Thyroid gland (tissue), 4 donors: ENCODE measurements at regions not wholly inside any gene's neighbourhood (a gene's known extent, or its start where the extent isn't known, plus 50 kb on each side); places are given as distances from the start of the nearest gene placed in this dataset.

Experiments used
- DNase-seq, 2 donors: peaks; one replicate each; pipeline ENCODE4 v3.0.0-alpha.2; 2019
- H3K27ac ChIP-seq, 3 donors: fragments of 200-600 bp; sonication (generic); 1 replicate in 2 of 3; 2 replicates in 1 of 3; pipeline ENCODE4 v1.5.1; 2016 to 2019; ENCODE audit warnings: mild to moderate bottlenecking in 1 of 3, moderate library complexity in 1 of 3
- H3K27me3 ChIP-seq: fragments of 200-600 bp; sonication (generic); one replicate; pipeline ENCODE4 v1.5.1; 2019
- H3K36me3 ChIP-seq, 2 donors: fragments of 200-600 bp; sonication (generic); one replicate each; pipeline ENCODE4 v1.5.1; 2016 to 2019
- H3K4me1 ChIP-seq, 2 donors: fragments of 200-600 bp; sonication (generic); one replicate each; pipeline ENCODE4 v1.5.1; 2017 to 2019
- H3K4me3 ChIP-seq, 3 donors: fragments of 200-600 bp; sonication (generic); replicated peaks in 1 of 3; 1 replicate in 2 of 3; 2 replicates in 1 of 3; pipeline ENCODE4 v1.5.1; 2016; ENCODE audit warnings: mild to moderate bottlenecking in 1 of 3
- H3K9me3 ChIP-seq: fragments of 200-600 bp; sonication (generic); one replicate; pipeline ENCODE4 v1.5.1; 2017
- CTCF ChIP-seq, 6 experiments: fragments of 200-600 bp in 3 of 6; fragments of 450-650 bp in 3 of 6; sonication (generic) in 3 of 6; IDR thresholded peaks; one replicate each; pipeline ENCODE4 v1.5.1; 2016 to 2019; ENCODE audit warnings: antibody characterized with exemption in 6 of 6, mild to moderate bottlenecking in 2 of 6, inconsistent platforms in 1 of 6, moderate library complexity in 1 of 6
- POLR2A ChIP-seq, 2 donors: fragments of 450-650 bp; IDR thresholded peaks; one replicate each; pipeline ENCODE4 v1.6.1; 2017; ENCODE audit warnings: antibody characterized with exemption in 2 of 2, mild to moderate bottlenecking in 2 of 2, moderate library complexity in 1 of 2
- WGBS, 2 donors: methylation state at CpG; one replicate each; pipeline ENCODE4 v1.1.5; 2017; 5-methylcytosine and 5-hydroxymethylcytosine counted together
- intact Hi-C: fragments of 100-400 bp; cut with DNase I; formaldehyde crosslinking; loops from one replicate; pipeline ENCODE4 v1.15.1; 2023

- Histone ChIP-seq H3K36me3 (no peaks in the 10 kb centered on the region), H3K27ac (no peak overlapping the region), H3K27me3 (no peaks in the 10 kb centered on the region), H3K4me3 (no peak overlapping the region), H3K9me3 (no peaks in the 10 kb centered on the region), H3K4me1 (peaks cover 0 to 4% of the 10 kb centered on the region in 2 donors)
- intact Hi-C loops: no loop called here
- no peak for DNase-seq
- TF ChIP-seq POLR2A (IDR thresholded peaks at IDR 0.05) (no peak), CTCF (IDR thresholded peaks at IDR 0.05) (no peak)
Measured at GRCh38 chr11:109996060-109996459, 97.1 kb upstream of the ZC3H12C start.

GRCh38 chr11:109998921-109999320, 94.3 kb upstream of the ZC3H12C start:
- no peak for TF ChIP-seq POLR2A (IDR thresholded peaks at IDR 0.05)
- TF ChIP-seq CTCF (IDR thresholded peaks at IDR 0.05): no peak
- Histone ChIP-seq H3K4me3 (no peak overlapping the region), H3K27ac (no peak overlapping the region), H3K36me3 (no peaks in the 10 kb centered on the region), H3K9me3 (no peaks in the 10 kb centered on the region), H3K4me1 (peaks cover 0 to 4% of the 10 kb centered on the region in 2 donors), H3K27me3 (no peaks in the 10 kb centered on the region)
- DNase-seq: no peak
- WGBS, 2 donors: 83 to 86% methylated on average over 3 of the region's 3 CpGs
- intact Hi-C loops: no loop called here

- 35 to 38% methylated on average over 6 of the region's 6 CpGs for WGBS, 2 donors
- H3K27ac ChIP-seq: no peak overlapping the region
- TF ChIP-seq POLR2A (IDR thresholded peaks at IDR 0.05) (no peak), CTCF (IDR thresholded peaks at IDR 0.05) (no peak)
- H3K36me3 ChIP-seq: no peaks in the 10 kb centered on the region
- peak; percentile 12 to 13 for DNase-seq
- H3K27me3 ChIP-seq: no peaks in the 10 kb centered on the region
- H3K9me3 ChIP-seq: no peaks in the 10 kb centered on the region
- peaks cover 0 to 4% of the 10 kb centered on the region in 2 donors for H3K4me1 ChIP-seq
- no peak overlapping the region for H3K4me3 ChIP-seq
- intact Hi-C loops: no loop called here
Measured at GRCh38 chr11:110000031-110000502, 93.1 kb upstream of the ZC3H12C start.

- H3K27ac ChIP-seq: no peak overlapping the region
- no peaks in the 10 kb centered on the region for H3K9me3 ChIP-seq
- no peaks in the 10 kb centered on the region for H3K27me3 ChIP-seq
- TF ChIP-seq POLR2A (IDR thresholded peaks at IDR 0.05): no peak
- TF ChIP-seq CTCF (IDR thresholded peaks at IDR 0.05): no peak
- peaks cover 0 to 4% of the 10 kb centered on the region in 2 donors for H3K4me1 ChIP-seq
- no peak overlapping the region for H3K4me3 ChIP-seq
- intact Hi-C loops: no loop called here
- 84 to 85% methylated on average over 3 of the region's 3 CpGs for WGBS, 2 donors
- DNase-seq: no peak
- H3K36me3 ChIP-seq: no peaks in the 10 kb centered on the region
Measured at GRCh38 chr11:110000850-110001249, 92.3 kb upstream of the ZC3H12C start.

- no peak overlapping the region for H3K4me3 ChIP-seq
- no peaks in the 10 kb centered on the region for H3K27me3 ChIP-seq
- peaks cover 0 to 4% of the 10 kb centered on the region in 2 donors for H3K4me1 ChIP-seq
- TF ChIP-seq POLR2A (IDR thresholded peaks at IDR 0.05) (no peak), CTCF (IDR thresholded peaks at IDR 0.05) (no peak)
- intact Hi-C loops: no loop called here
- H3K9me3 ChIP-seq: no peaks in the 10 kb centered on the region
- DNase-seq: no peak
- 96% methylated on average over 3 of the region's 3 CpGs for WGBS, 2 donors
- no peaks in the 10 kb centered on the region for H3K36me3 ChIP-seq
- no peak overlapping the region for H3K27ac ChIP-seq
Measured at GRCh38 chr11:110003426-110003825, 89.8 kb upstream of the ZC3H12C start.
